Vagina (tissue), 2 donors: ENCODE measurements at regions not wholly inside any gene's neighbourhood (a gene's known extent, or its start where the extent isn't known, plus 50 kb on each side); places are given as distances from the start of the nearest gene placed in this dataset.

ENCODE experiments used
- DNase-seq, 2 donors: peaks; one replicate each; pipeline ENCODE4 v3.0.0-alpha.2; 2017; ENCODE audit errors: extremely low spot score in 2 of 2
- H3K27ac ChIP-seq: fragments of 200-600 bp; sonication (generic); one replicate; pipeline ENCODE4 v1.5.1; 2019
- H3K27me3 ChIP-seq: fragments of 200-600 bp; sonication (generic); one replicate; pipeline ENCODE4 v1.5.1; 2019
- H3K36me3 ChIP-seq, 2 donors: fragments of 200-600 bp; sonication (generic); one replicate each; pipeline ENCODE4 v1.5.1; 2017 to 2019
- H3K4me1 ChIP-seq: fragments of 200-600 bp; sonication (generic); one replicate; pipeline ENCODE4 v1.5.1; 2019
- H3K4me3 ChIP-seq, 2 donors: fragments of 200-600 bp; sonication (generic); 1 replicate in 1 of 2; 2 replicates in 1 of 2; pipeline ENCODE4 v1.5.1; 2016 to 2019
- H3K9me3 ChIP-seq: fragments of 200-600 bp; sonication (generic); one replicate; pipeline ENCODE4 v1.5.1; 2019
- POLR2A ChIP-seq, 2 donors: fragments of 450-650 bp; IDR thresholded peaks; one replicate each; pipeline ENCODE4 v1.6.1; 2017; ENCODE audit warnings: antibody characterized with exemption in 2 of 2, mild to moderate bottlenecking in 2 of 2, moderate library complexity in 2 of 2
- POLR2AphosphoS5 ChIP-seq, 2 donors: sonication (generic); formaldehyde crosslinking; IDR thresholded peaks; one replicate each; pipeline ENCODE4 v1.9.0; 2017; ENCODE audit warnings: antibody characterized with exemption in 2 of 2, mild to moderate bottlenecking in 2 of 2, low read depth in 1 of 2; ENCODE audit not compliant: insufficient read depth in 1 of 2
- intact Hi-C: fragments of 100-400 bp; cut with DNase I; formaldehyde crosslinking; loops from one replicate; pipeline ENCODE4 v1.15.1; 2023
- TF ChIP-seq, protein P1 (sequence below), 3 experiments: fragments of 450-650 bp in 2 of 3; fragments of 200-600 bp in 1 of 3; sonication (generic) in 1 of 3; IDR thresholded peaks; one replicate each; pipeline ENCODE4 v1.5.1; 2017 to 2019; ENCODE audit warnings: antibody characterized with exemption in 3 of 3, mild to moderate bottlenecking in 2 of 3, moderate library complexity in 2 of 3

DNA sequence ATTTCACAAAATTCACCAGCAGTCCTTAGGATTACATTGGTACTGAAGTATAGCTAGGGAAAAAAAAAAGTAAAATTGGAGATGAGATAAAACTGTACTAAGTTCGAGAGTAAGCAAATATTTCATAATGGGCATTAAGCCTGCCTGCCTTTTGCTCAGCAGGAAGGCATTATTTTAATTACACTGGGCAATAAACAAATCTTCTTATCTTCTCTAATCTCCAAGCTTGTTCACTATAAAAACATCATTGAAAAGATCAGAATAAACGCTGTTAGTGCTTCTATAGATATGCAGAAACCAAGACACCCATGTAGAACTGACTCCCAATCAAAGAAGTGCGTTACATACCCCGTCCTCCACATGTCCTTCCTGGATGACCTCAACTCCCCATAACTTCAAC, 174.2 kb upstream of the CHODL start:
- H3K4me1 ChIP-seq, result no peaks in the 10 kb centered on the region
- TF ChIP-seq POLR2A (IDR thresholded peaks at IDR 0.05), result no peak
- TF ChIP-seq, protein P1, sequence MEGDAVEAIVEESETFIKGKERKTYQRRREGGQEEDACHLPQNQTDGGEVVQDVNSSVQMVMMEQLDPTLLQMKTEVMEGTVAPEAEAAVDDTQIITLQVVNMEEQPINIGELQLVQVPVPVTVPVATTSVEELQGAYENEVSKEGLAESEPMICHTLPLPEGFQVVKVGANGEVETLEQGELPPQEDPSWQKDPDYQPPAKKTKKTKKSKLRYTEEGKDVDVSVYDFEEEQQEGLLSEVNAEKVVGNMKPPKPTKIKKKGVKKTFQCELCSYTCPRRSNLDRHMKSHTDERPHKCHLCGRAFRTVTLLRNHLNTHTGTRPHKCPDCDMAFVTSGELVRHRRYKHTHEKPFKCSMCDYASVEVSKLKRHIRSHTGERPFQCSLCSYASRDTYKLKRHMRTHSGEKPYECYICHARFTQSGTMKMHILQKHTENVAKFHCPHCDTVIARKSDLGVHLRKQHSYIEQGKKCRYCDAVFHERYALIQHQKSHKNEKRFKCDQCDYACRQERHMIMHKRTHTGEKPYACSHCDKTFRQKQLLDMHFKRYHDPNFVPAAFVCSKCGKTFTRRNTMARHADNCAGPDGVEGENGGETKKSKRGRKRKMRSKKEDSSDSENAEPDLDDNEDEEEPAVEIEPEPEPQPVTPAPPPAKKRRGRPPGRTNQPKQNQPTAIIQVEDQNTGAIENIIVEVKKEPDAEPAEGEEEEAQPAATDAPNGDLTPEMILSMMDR (IDR thresholded peaks at IDR 0.05), result no peak
- H3K9me3 ChIP-seq, result no peaks in the 10 kb centered on the region
- H3K36me3 ChIP-seq, result no peaks in the 10 kb centered on the region
- no peak for DNase-seq
- intact Hi-C loops, result no loop called here
- H3K27ac ChIP-seq, result no peak overlapping the region
- no peaks in the 10 kb centered on the region for H3K27me3 ChIP-seq
- H3K4me3 ChIP-seq, result no peak overlapping the region

DNA sequence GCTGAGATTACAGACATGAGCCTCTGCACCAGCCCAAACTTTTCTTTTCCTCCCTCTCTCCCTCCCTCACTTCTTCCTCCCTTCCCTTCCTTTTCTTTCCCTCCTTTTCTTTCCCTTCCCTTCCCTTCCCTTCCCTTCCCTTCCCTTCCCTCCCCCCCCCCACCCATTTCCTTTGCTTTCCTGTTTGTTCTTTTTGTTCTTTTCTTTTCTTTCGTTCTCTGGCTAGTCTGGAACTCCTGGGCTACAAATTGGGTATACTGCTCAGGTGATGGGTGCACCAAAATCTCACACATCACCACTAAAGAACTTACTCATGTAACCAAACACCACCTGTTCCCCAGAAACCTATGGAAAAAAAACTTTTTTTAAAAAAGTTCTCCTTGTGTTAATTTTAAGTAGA, 174.8 kb upstream of the CHODL start:
- no peak overlapping the region for H3K4me3 ChIP-seq
- no peaks in the 10 kb centered on the region for H3K27me3 ChIP-seq
- intact Hi-C loops, result no loop called here
- H3K9me3 ChIP-seq, result no peaks in the 10 kb centered on the region
- TF ChIP-seq POLR2AphosphoS5 (IDR thresholded peaks at IDR 0.05; ENCODE audit: insufficient read depth in 1 of 2, low read depth in 1 of 2) (no peak), POLR2A (IDR thresholded peaks at IDR 0.05) (no peak)
- TF ChIP-seq, protein P1 (IDR thresholded peaks at IDR 0.05), result no peak
- DNase-seq, result no peak
- no peak overlapping the region for H3K27ac ChIP-seq
- no peaks in the 10 kb centered on the region for H3K36me3 ChIP-seq
- no peaks in the 10 kb centered on the region for H3K4me1 ChIP-seq

- DNase-seq, result no peak
- intact Hi-C loops, result no loop called here
- H3K4me1 ChIP-seq, result no peaks in the 10 kb centered on the region
- H3K36me3 ChIP-seq, result no peaks in the 10 kb centered on the region
- H3K4me3 ChIP-seq, result no peak overlapping the region
- TF ChIP-seq POLR2AphosphoS5 (IDR thresholded peaks at IDR 0.05; ENCODE audit: insufficient read depth in 1 of 2, low read depth in 1 of 2), result no peak
- no peak for TF ChIP-seq POLR2A (IDR thresholded peaks at IDR 0.05)
- TF ChIP-seq, protein P1 (IDR thresholded peaks at IDR 0.05), result no peak
- no peaks in the 10 kb centered on the region for H3K27me3 ChIP-seq
- H3K27ac ChIP-seq, result no peak overlapping the region
- no peaks in the 10 kb centered on the region for H3K9me3 ChIP-seq
Observed at GRCh38 chr21:18060402-18060801, 184.2 kb upstream of the CHODL start.

DNA sequence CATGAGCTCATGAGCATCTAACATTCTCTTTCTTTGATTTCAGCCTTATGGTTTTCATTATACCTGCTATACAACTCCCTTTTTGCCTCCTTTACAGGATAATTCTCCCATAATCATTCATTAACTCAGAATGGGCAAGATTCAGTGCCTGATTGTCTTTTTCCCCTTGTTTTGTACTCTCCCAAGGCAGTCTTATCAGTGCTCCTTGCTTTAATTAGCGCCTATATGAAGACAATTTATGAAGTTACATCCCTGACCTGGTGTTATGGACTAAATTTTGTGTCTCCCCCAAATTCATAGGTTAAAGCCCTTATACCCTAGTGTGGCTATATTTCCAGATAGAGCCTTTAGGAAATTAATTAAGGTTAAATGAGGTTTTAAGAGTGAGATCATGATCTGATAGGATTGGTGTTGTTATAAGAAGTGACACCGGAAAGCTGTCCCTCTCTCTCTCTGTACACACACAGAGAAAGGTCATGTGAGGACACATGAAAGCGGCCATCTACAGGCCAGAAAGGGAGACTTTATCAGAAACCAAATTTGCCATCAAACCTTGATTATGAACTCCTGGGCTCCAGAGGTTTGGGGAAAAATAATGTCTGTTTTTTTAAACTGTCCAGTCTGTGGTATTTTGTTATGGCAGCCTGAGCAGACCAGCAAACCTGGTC, 185.8 kb upstream of the CHODL start:
- no peak overlapping the region for H3K27ac ChIP-seq
- no peaks in the 10 kb centered on the region for H3K4me1 ChIP-seq
- TF ChIP-seq, protein P1 (IDR thresholded peaks at IDR 0.05), result no peak
- no peak for TF ChIP-seq POLR2A (IDR thresholded peaks at IDR 0.05)
- TF ChIP-seq POLR2AphosphoS5 (IDR thresholded peaks at IDR 0.05; ENCODE audit: insufficient read depth in 1 of 2, low read depth in 1 of 2), result no peak
- no peak overlapping the region for H3K4me3 ChIP-seq
- no peak for DNase-seq
- no peaks in the 10 kb centered on the region for H3K36me3 ChIP-seq
- intact Hi-C loops, result no loop called here
- no peaks in the 10 kb centered on the region for H3K9me3 ChIP-seq
- no peaks in the 10 kb centered on the region for H3K27me3 ChIP-seq

DNA sequence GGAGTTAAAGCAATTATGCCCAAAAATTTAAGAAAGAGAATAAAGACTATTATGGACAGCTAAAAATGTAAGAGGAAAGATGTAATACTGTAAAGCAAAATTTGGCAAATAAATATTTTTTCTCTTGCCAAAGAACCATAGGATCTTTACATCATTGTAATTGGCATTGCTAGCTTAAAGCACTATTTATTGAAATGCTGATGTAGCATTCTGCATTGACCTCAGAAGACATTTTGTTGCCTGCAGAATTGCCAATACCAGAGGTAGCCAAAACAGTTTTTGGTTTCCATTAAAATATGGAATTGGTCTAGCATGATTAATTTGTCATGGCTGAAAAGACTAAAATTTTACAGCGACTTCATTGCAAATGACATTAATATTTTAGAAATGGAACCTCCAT, 191.5 kb upstream of the CHODL start:
- TF ChIP-seq, protein P1 (IDR thresholded peaks at IDR 0.05), result no peak
- TF ChIP-seq POLR2A (IDR thresholded peaks at IDR 0.05) (no peak), POLR2AphosphoS5 (IDR thresholded peaks at IDR 0.05; ENCODE audit: insufficient read depth in 1 of 2, low read depth in 1 of 2) (no peak)
- no peaks in the 10 kb centered on the region for H3K4me1 ChIP-seq
- no peak for DNase-seq
- H3K4me3 ChIP-seq, result no peak overlapping the region
- intact Hi-C loops, result no loop called here
- no peaks in the 10 kb centered on the region for H3K9me3 ChIP-seq
- H3K36me3 ChIP-seq, result no peaks in the 10 kb centered on the region
- H3K27me3 ChIP-seq, result no peaks in the 10 kb centered on the region
- H3K27ac ChIP-seq, result no peak overlapping the region
